Spleen (tissue), 7 donors: ENCODE measurements at regions not wholly inside any gene's neighbourhood (a gene's known extent, or its start where the extent isn't known, plus 50 kb on each side); places are given as distances from the start of the nearest gene placed in this dataset.

Experiments
- POLR2A ChIP-seq, 3 donors: fragments of 450-650 bp; IDR thresholded peaks; one replicate each; pipeline ENCODE4 v1.5.1; 2017; ENCODE audit warnings: antibody characterized with exemption in 3 of 3, mild to moderate bottlenecking in 1 of 3
- POLR2AphosphoS5 ChIP-seq, 3 donors: sonication (generic); formaldehyde crosslinking; IDR thresholded peaks; one replicate each; pipeline ENCODE4 v1.5.1; 2017; ENCODE audit warnings: antibody characterized with exemption in 3 of 3
- TF ChIP-seq, protein P1 (sequence below), 11 experiments: fragments of 200-600 bp in 7 of 11; fragments of 450-650 bp in 4 of 11; sonication (generic) in 4 of 11; IDR thresholded peaks in 8 of 11; conservative IDR thresholded peaks in 3 of 11; 1 replicate in 7 of 11; 2 replicates in 4 of 11; pipeline versions ENCODE4 v1.4.0 to v1.8.0; 2016 to 2021; ENCODE audit warnings: antibody characterized with exemption in 11 of 11, inconsistent platforms in 4 of 11, mild to moderate bottlenecking in 1 of 11
- donor health status: DM: no; HTN: no; CAD: no; lungs with moderate emphysema.
- donor health status: DM: no; HTN: no; CAD: no.
- donor health status: DM: no; HTN: no; CAD: no.

DNA sequence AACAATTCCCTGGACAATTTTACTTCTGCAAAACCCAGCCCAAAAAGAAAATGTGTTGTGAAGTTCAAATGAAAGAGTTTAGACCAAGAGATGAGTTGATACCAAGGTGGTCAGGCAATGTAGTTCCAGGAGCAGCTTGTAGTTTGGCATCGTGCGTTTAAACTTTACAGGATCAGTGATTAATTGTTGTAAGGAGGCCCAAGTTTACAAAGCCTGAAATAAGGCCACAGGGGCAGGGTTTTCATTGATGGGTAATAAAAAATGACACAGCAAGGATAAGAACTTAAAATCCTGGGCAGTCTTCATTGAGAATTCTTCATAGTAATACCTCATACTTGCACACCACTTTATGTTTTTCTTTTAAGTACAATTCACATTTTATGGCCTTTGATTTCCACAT, 463.9 kb upstream of the HNRNPA3 start:
- TF ChIP-seq POLR2AphosphoS5 (IDR thresholded peaks at IDR 0.05), result no peak
- TF ChIP-seq, protein P1, sequence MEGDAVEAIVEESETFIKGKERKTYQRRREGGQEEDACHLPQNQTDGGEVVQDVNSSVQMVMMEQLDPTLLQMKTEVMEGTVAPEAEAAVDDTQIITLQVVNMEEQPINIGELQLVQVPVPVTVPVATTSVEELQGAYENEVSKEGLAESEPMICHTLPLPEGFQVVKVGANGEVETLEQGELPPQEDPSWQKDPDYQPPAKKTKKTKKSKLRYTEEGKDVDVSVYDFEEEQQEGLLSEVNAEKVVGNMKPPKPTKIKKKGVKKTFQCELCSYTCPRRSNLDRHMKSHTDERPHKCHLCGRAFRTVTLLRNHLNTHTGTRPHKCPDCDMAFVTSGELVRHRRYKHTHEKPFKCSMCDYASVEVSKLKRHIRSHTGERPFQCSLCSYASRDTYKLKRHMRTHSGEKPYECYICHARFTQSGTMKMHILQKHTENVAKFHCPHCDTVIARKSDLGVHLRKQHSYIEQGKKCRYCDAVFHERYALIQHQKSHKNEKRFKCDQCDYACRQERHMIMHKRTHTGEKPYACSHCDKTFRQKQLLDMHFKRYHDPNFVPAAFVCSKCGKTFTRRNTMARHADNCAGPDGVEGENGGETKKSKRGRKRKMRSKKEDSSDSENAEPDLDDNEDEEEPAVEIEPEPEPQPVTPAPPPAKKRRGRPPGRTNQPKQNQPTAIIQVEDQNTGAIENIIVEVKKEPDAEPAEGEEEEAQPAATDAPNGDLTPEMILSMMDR (IDR thresholded peaks at IDR 0.05 in 8 of 11, conservative IDR thresholded peaks at IDR 0.05 in 3 of 11), result no peak
- no peak for TF ChIP-seq POLR2A (IDR thresholded peaks at IDR 0.05)
